ENCODE measurements at regions not wholly inside any gene's neighbourhood (a gene's known extent, or its start where the extent isn't known, plus 50 kb on each side); places are given as distances from the start of the nearest gene placed in this dataset.

GRCh38 chr4:111540671-111541070 lies 604.6 kb upstream of the FAM241A start:
- Histone ChIP-seq H3K9me2 (ENCODE audit: insufficient read depth, low read length) (no peaks in the 10 kb centered on the region), H3K4me3 (ENCODE audit: low read depth, low read length, poor library complexity, severe bottlenecking) (no peak overlapping the region)
- POLR2A ChIA-PET = interaction anchor here (0.9 kb wide), 1 partner anchor 9 kb away, joined by 3 read pairs; no protein-coding TSS in a partner anchor

DNA sequence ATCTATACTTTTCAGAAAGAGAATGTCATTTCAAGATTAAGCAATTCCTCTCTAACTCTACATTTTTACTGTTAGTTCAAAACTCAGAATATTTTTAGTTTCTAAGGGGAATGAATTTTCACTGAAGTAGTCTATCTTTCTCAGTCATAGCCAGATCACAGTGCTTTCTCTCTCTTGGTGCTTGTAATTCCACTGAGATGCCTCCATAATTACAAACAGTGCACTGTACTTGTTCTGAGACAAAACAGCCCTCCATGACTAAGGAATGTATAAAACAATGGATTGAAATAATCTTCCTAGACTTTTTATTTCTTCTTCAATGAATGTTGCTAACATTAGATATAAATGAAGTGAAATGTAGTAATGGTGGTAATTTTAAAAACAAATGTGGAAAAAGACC lies 603.2 kb upstream of the FAM241A start:
- no peak overlapping the region for H2AFZ ChIP-seq (ENCODE audit: low read length)
- H3K4me3 ChIP-seq (ENCODE audit: low read depth, low read length, poor library complexity, severe bottlenecking) = no peak overlapping the region
- CTCF ChIA-PET (ENCODE audit: unreplicated experiment) = no interaction called here
- no peaks in the 10 kb centered on the region for H3K36me3 ChIP-seq (ENCODE audit: insufficient read depth, low read length)
- intact Hi-C loops (cut with micrococcal nuclease; ENCODE audit: unreplicated experiment) = no loop called here
- H3K4me1 ChIP-seq (ENCODE audit: insufficient read depth, low read length, poor library complexity, severe bottlenecking) = no peaks in the 10 kb centered on the region
- no peaks in the 10 kb centered on the region for H3K79me2 ChIP-seq (ENCODE audit: insufficient read depth, low read depth, low read length)
- TF ChIP-seq EZH2phosphoT487 (IDR thresholded peaks at IDR 0.05; ENCODE audit: borderline replicate concordance, low read depth, low read length) = no peak
- TF ChIP-seq, protein P1, sequence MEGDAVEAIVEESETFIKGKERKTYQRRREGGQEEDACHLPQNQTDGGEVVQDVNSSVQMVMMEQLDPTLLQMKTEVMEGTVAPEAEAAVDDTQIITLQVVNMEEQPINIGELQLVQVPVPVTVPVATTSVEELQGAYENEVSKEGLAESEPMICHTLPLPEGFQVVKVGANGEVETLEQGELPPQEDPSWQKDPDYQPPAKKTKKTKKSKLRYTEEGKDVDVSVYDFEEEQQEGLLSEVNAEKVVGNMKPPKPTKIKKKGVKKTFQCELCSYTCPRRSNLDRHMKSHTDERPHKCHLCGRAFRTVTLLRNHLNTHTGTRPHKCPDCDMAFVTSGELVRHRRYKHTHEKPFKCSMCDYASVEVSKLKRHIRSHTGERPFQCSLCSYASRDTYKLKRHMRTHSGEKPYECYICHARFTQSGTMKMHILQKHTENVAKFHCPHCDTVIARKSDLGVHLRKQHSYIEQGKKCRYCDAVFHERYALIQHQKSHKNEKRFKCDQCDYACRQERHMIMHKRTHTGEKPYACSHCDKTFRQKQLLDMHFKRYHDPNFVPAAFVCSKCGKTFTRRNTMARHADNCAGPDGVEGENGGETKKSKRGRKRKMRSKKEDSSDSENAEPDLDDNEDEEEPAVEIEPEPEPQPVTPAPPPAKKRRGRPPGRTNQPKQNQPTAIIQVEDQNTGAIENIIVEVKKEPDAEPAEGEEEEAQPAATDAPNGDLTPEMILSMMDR (conservative IDR thresholded peaks at IDR 0.05; ENCODE audit: low read length) = no peak
- no peaks in the 10 kb centered on the region for H4K20me1 ChIP-seq (ENCODE audit: insufficient read depth, low read length)
- no peak for DNase-seq (ENCODE audit: low spot score)
- H3K9me3 ChIP-seq (ENCODE audit: low read length) = no peaks in the 10 kb centered on the region
- H3K4me2 ChIP-seq (ENCODE audit: low read length) = no peak overlapping the region
- no peak overlapping the region for H3K27ac ChIP-seq (ENCODE audit: low read depth, low read length, poor library complexity, severe bottlenecking)
- no peaks in the 10 kb centered on the region for H3K9me2 ChIP-seq (ENCODE audit: insufficient read depth, low read length)
- BruUV-seq (replicated peaks) = no TSS peak
- POLR2A ChIA-PET = no interaction called here

More at GRCh38 chr4:111540671-111541070, 604.6 kb upstream of the FAM241A start:
- TF ChIP-seq EZH2phosphoT487 (IDR thresholded peaks at IDR 0.05; ENCODE audit: borderline replicate concordance, low read depth, low read length) = no peak
- TF ChIP-seq, protein P1 (conservative IDR thresholded peaks at IDR 0.05; ENCODE audit: low read length) = no peak
- DNase-seq (ENCODE audit: low spot score) = no peak
- no TSS peak for BruUV-seq (replicated peaks)
- no peaks in the 10 kb centered on the region for H3K79me2 ChIP-seq (ENCODE audit: insufficient read depth, low read depth, low read length)
- H3K36me3 ChIP-seq (ENCODE audit: insufficient read depth, low read length) = no peaks in the 10 kb centered on the region
- H4K20me1 ChIP-seq (ENCODE audit: insufficient read depth, low read length) = no peaks in the 10 kb centered on the region
- H3K4me2 ChIP-seq (ENCODE audit: low read length) = no peak overlapping the region
- no peak overlapping the region for H2AFZ ChIP-seq (ENCODE audit: low read length)
- no peak overlapping the region for H3K27ac ChIP-seq (ENCODE audit: low read depth, low read length, poor library complexity, severe bottlenecking)
- no peaks in the 10 kb centered on the region for H3K9me3 ChIP-seq (ENCODE audit: low read length)
- no peaks in the 10 kb centered on the region for H3K4me1 ChIP-seq (ENCODE audit: insufficient read depth, low read length, poor library complexity, severe bottlenecking)
- intact Hi-C loops (cut with micrococcal nuclease; ENCODE audit: unreplicated experiment) = no loop called here
- CTCF ChIA-PET (ENCODE audit: unreplicated experiment) = no interaction called here

GRCh38 chr4:111546881-111547280 lies 598.4 kb upstream of the FAM241A start:
- TF ChIP-seq, protein P1 (conservative IDR thresholded peaks at IDR 0.05; ENCODE audit: low read length) = no peak
- no peak for TF ChIP-seq EZH2phosphoT487 (IDR thresholded peaks at IDR 0.05; ENCODE audit: borderline replicate concordance, low read depth, low read length)
- ChIA-PET POLR2A (no interaction called here), CTCF (ENCODE audit: unreplicated experiment) (no interaction called here)
- Histone ChIP-seq H3K9me2 (ENCODE audit: insufficient read depth, low read length) (no peaks in the 10 kb centered on the region), H3K36me3 (ENCODE audit: insufficient read depth, low read length) (no peaks in the 10 kb centered on the region), H3K4me1 (ENCODE audit: insufficient read depth, low read length, poor library complexity, severe bottlenecking) (no peaks in the 10 kb centered on the region), H4K20me1 (ENCODE audit: insufficient read depth, low read length) (no peaks in the 10 kb centered on the region), H3K4me2 (ENCODE audit: low read length) (no peak overlapping the region), H3K4me3 (ENCODE audit: low read depth, low read length, poor library complexity, severe bottlenecking) (no peak overlapping the region), H2AFZ (ENCODE audit: low read length) (no peak overlapping the region), H3K27ac (ENCODE audit: low read depth, low read length, poor library complexity, severe bottlenecking) (no peak overlapping the region), H3K79me2 (ENCODE audit: insufficient read depth, low read depth, low read length) (no peaks in the 10 kb centered on the region), H3K9me3 (ENCODE audit: low read length) (no peaks in the 10 kb centered on the region)
- intact Hi-C loops (cut with micrococcal nuclease; ENCODE audit: unreplicated experiment) = no loop called here
- DNase-seq (ENCODE audit: low spot score) = no peak
- BruUV-seq (replicated peaks) = no TSS peak

Data from OCI-LY7 (cell line).